ENCODE measurements at regions not wholly inside any gene's neighbourhood (a gene's known extent, or its start where the extent isn't known, plus 50 kb on each side); places are given as distances from the start of the nearest gene placed in this dataset.

DNA sequence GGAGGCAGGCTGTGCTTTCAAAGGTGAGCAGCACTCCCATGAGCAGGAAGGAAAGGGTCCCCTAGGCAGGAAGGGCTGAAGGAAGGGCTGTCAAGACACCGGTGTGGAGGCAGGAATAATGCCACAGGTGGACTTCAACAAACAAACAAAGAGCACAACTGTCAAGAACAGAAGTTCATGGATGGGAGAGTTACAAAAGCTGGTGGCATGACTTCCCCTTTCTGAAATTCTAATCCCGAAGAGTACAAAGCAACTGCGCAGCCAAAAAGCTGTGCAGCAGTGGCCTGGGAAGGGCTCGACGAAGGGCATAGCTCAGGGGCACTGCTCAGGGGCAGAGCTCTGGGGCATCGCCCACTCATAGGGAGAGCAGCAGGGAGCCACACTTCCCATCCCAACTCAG, 582.3 kb upstream of the DIPK2B start:
- H3F3A ChIP-seq (ENCODE audit: low read depth), result no peaks in the 10 kb centered on the region
- H3K9ac ChIP-seq, result no peak overlapping the region
- no peaks in the 10 kb centered on the region for H3K9me3 ChIP-seq (ENCODE audit: low read depth)
- no peaks in the 10 kb centered on the region for H3K27me3 ChIP-seq
- H4K20me1 ChIP-seq (ENCODE audit: low read depth), result peaks cover 8% of the 10 kb centered on the region
- peaks cover 5% of the 10 kb centered on the region for H3K4me1 ChIP-seq
- Mint-ChIP-seq H3K27me3 (ENCODE audit: insufficient read depth, low read depth) (no peaks in the 10 kb centered on the region), H3K9me3 (peaks cover 2% of the 10 kb centered on the region), H3K27ac (no peak overlapping the region), H3K4me1 (peaks cover 3% of the 10 kb centered on the region), H3K4me3 (no peak overlapping the region), H3K36me3 (peaks cover 4% of the 10 kb centered on the region)
- H3K4me2 ChIP-seq, result no peak overlapping the region
- no peak overlapping the region for H3K4me3 ChIP-seq
- TF ChIP-seq EZH2 (IDR thresholded peaks at IDR 0.05), result no peak
- no peak for TF ChIP-seq CTCF (IDR thresholded peaks at IDR 0.05)
- no peak for TF ChIP-seq EZH2phosphoT487 (IDR thresholded peaks at IDR 0.05)
- H3K79me2 ChIP-seq (ENCODE audit: low read depth), result peaks cover 99% of the 10 kb centered on the region
- H3K27ac ChIP-seq, result no peak overlapping the region
- DNase-seq (ENCODE audit: low spot score), result no peak
- no peaks in the 10 kb centered on the region for H3K36me3 ChIP-seq
- H2AFZ ChIP-seq (replicated peaks), result no peak overlapping the region

DNA sequence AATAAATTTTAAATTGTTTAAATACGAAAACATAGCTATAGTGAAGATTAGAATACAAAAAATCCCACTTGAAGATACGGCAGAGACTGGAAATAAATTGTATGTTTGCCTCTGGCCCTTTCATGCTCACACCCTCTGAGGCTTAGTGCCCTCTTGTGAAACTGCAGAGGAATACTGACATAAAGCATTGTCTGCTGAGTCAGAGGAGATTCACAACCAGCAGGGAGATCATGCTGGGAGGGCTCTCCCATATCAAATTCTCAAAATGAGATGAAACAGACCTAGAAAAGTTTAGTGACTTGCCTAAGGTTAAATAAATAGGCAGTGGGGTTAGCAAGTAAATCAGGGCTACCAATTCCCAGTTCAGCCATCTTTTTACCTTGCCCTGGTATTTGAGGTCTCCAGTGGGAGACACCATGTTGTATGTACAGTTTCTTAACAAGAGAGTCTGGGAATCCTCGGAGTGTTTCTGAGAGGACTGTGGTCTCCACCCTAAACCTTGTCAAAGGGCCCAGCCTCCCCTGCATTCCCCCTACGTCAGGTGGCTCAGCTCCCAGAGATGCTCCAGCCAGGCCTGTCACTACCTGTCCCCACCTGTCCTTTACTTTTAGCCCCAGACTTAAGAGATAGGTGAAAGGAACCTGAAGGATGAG, 581.4 kb upstream of the DIPK2B start:
- Mint-ChIP-seq H3K9me3 (peaks cover 2% of the 10 kb centered on the region), H3K4me1 (peaks cover 3% of the 10 kb centered on the region), H3K4me3 (no peak overlapping the region), H3K27ac (no peak overlapping the region), H3K27me3 (ENCODE audit: insufficient read depth, low read depth) (no peaks in the 10 kb centered on the region), H3K36me3 (peaks cover 4% of the 10 kb centered on the region)
- peaks cover 99% of the 10 kb centered on the region for H3K79me2 ChIP-seq (ENCODE audit: low read depth)
- H3K4me3 ChIP-seq, result no peak overlapping the region
- peaks cover 5% of the 10 kb centered on the region for H3K4me1 ChIP-seq
- H3K27me3 ChIP-seq, result no peaks in the 10 kb centered on the region
- peaks cover 8% of the 10 kb centered on the region for H4K20me1 ChIP-seq (ENCODE audit: low read depth)
- peak; percentile 16 for DNase-seq (ENCODE audit: low spot score)
- no peaks in the 10 kb centered on the region for H3K9me3 ChIP-seq (ENCODE audit: low read depth)
- no peaks in the 10 kb centered on the region for H3K36me3 ChIP-seq
- TF ChIP-seq EZH2 (IDR thresholded peaks at IDR 0.05) (no peak), CTCF (IDR thresholded peaks at IDR 0.05) (peak; percentile 13)
- H3K9ac ChIP-seq, result no peak overlapping the region
- H3K27ac ChIP-seq, result no peak overlapping the region
- H3K4me2 ChIP-seq, result no peak overlapping the region
- H2AFZ ChIP-seq (replicated peaks), result no peak overlapping the region
- no peaks in the 10 kb centered on the region for H3F3A ChIP-seq (ENCODE audit: low read depth)

DNA sequence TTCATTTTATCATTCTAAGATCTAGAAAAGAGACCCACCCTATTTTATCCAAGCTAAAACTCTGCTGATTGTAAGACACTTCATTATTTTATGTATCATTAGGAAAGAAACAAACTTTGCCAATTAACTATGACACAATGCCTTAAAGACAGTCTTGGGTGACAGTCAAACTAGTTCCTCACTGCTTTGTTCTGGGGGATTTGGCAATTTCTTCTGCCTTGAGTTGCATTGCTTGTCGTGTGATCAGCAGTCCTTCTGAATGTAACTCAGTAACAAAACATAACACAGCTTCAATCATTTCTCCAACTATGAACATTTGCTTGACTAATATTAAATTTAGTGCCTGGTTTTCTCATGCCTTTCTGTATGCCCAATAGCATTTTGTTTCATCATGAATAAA, 577.9 kb upstream of the DIPK2B start:
- Histone ChIP-seq H4K20me1 (ENCODE audit: low read depth) (no peaks in the 10 kb centered on the region), H3F3A (ENCODE audit: low read depth) (no peaks in the 10 kb centered on the region), H3K27me3 (no peaks in the 10 kb centered on the region), H3K9me3 (ENCODE audit: low read depth) (no peaks in the 10 kb centered on the region), H3K79me2 (ENCODE audit: low read depth) (peaks cover 100% of the 10 kb centered on the region), H3K4me1 (no peaks in the 10 kb centered on the region), H3K4me2 (no peak overlapping the region), H3K27ac (no peak overlapping the region), H3K36me3 (no peaks in the 10 kb centered on the region), H3K9ac (no peak overlapping the region), H2AFZ (replicated peaks) (no peak overlapping the region), H3K4me3 (no peak overlapping the region)
- TF ChIP-seq EZH2phosphoT487 (IDR thresholded peaks at IDR 0.05) (no peak), EZH2 (IDR thresholded peaks at IDR 0.05) (no peak), CTCF (IDR thresholded peaks at IDR 0.05) (no peak)
- DNase-seq (ENCODE audit: low spot score), result no peak
- no peak overlapping the region for H3K27ac Mint-ChIP-seq
- H3K27me3 Mint-ChIP-seq (ENCODE audit: insufficient read depth, low read depth), result peaks cover 1% of the 10 kb centered on the region
- no peak overlapping the region for H3K4me3 Mint-ChIP-seq
- no peaks in the 10 kb centered on the region for H3K9me3 Mint-ChIP-seq
- peaks cover 2% of the 10 kb centered on the region for H3K36me3 Mint-ChIP-seq
- peaks cover 5% of the 10 kb centered on the region for H3K4me1 Mint-ChIP-seq

Data from neural progenitor cell (in vitro differentiated cells).